Jurkat, Clone E6-1 (cell line): ENCODE measurements at regions not wholly inside any gene's neighbourhood (a gene's known extent, or its start where the extent isn't known, plus 50 kb on each side); places are given as distances from the start of the nearest gene placed in this dataset.

Source experiments
- DNase-seq: peaks from one replicate; pipeline ENCODE4 v3.0.0-alpha.2; 2011; ENCODE audit warnings: low read depth, low spot score
- H3K4me3 ChIP-seq: 2 replicates; pipeline ENCODE4 v1.5.1; 2011; ENCODE audit warnings: mild to moderate bottlenecking, low read length, control low read depth, moderate library complexity

GRCh38 chr6:148042536-148042935 is 300.1 kb upstream of the SASH1 start:
- no peak overlapping the region for H3K4me3 ChIP-seq
- no peak for DNase-seq

GRCh38 chr6:148044261-148044751 is 298.3 kb upstream of the SASH1 start:
- DNase-seq, result no peak
- H3K4me3 ChIP-seq, result no peak overlapping the region

DNA sequence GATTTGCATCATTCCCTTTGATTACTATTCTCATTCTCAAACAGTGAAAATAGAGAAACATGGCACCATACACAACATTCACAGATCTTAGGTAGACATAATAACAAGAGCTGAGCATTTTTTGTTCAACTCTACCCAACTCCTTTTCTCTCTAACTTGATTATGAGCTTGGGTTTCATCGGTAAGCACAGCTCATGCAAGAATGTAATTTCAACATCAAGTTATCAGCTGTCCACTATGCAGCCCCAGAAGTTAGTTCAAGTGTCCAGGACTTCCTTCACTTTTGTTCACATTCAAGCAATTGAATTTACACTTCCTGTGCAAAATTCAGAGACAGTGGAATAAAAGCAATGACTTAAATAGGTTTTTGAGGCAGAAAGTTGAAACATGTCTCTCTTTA is 297.7 kb upstream of the SASH1 start:
- no peak overlapping the region for H3K4me3 ChIP-seq
- no peak for DNase-seq

GRCh38 chr6:148053209-148053608 is 289.4 kb upstream of the SASH1 start:
- no peak for DNase-seq
- H3K4me3 ChIP-seq, result no peak overlapping the region

DNA sequence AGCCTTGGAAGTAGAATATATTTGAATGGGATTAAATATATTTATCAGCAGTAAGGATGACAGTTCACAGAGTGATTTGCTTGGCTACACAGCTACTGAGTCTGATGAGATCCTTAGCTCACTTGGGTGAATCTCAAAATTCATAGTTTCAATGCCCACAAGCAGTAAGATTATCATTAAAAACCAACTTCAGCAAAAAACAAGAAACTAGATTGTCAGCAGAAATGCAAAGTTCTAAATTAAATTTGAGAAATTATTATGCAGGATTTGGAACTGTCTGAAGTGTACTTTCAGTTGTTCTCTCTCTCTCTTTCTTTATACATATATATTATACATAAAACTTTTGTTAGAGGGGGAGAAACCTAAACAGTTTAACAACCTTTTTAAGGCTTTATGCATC is 288.8 kb upstream of the SASH1 start:
- H3K4me3 ChIP-seq, result no peak overlapping the region
- no peak for DNase-seq

GRCh38 chr6:148054219-148054618 is 288.4 kb upstream of the SASH1 start:
- no peak for DNase-seq
- H3K4me3 ChIP-seq, result no peak overlapping the region

DNA sequence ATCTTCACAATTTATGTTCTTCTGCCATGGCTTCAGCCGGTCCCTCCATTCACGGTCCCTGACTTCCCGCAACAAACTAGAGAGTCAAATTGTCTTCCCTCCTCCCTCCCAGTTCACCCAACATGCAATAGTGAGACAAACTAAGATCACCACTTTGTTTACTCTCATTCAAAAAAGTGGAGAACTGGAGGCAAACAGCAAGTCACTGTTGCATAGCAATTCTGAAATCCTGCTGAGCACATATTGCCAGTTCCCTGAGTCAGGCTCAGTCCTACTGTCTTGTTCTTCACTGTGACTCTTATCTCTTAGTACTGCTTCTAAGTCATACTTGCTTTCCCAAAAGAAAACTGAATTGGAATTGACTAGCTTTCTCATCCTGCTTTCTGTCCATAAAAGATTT is 287.2 kb upstream of the SASH1 start:
- DNase-seq, result no peak
- no peak overlapping the region for H3K4me3 ChIP-seq

DNA sequence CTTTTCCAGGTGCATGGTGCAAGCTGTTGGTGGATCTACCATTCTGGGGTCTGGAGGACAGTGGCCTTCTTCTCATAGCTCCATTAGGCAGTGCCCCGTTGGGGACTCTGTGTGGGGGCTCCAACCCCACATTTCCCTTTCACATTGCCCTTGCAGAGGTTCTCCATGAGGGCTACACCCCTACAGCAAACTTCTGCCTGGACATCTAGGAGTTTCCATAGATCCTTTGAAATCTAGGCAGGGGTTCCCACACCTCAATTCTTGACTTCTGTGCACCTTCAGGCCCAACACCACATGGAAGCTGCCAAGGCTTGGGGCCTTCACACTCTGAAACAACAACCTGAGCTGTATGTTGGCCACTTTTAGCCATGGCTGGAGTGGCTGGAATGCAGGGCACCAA is 282.8 kb upstream of the SASH1 start:
- no peak for DNase-seq
- no peak overlapping the region for H3K4me3 ChIP-seq

GRCh38 chr6:148064406-148065134 is 278.1 kb upstream of the SASH1 start:
- no peak for DNase-seq
- H3K4me3 ChIP-seq, result no peak overlapping the region

- no peak for DNase-seq
- H3K4me3 ChIP-seq, result no peak overlapping the region
Measured at GRCh38 chr6:148068437-148069061, 274.1 kb upstream of the SASH1 start.

- no peak overlapping the region for H3K4me3 ChIP-seq
- no peak for DNase-seq
Measured at GRCh38 chr6:148069256-148069655, 273.4 kb upstream of the SASH1 start.

- no peak for DNase-seq
- H3K4me3 ChIP-seq, result no peak overlapping the region
Measured at GRCh38 chr6:148074291-148074690, 268.3 kb upstream of the SASH1 start.

DNA sequence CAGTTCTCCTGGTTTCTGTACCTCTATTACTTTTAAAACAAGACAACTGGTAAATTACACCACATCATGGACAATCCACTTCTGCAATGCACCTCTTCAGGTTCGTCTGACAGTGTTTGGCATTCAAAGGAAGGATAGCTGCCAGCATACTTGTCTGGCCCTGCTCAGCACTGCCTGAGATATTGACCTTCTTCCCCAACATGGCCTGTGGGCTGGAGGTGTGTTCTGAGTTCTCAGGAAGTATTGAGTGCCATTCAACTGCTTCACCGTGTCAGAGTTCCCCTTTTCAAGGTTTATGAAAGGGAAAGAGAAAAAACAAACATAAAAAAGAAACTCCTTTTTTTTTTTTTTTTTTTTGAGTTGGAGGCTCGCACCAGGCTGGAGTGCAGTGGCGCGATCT is 267.9 kb upstream of the SASH1 start:
- no peak overlapping the region for H3K4me3 ChIP-seq
- DNase-seq, result no peak

GRCh38 chr6:148075352-148075751 is 267.3 kb upstream of the SASH1 start:
- no peak for DNase-seq
- H3K4me3 ChIP-seq, result no peak overlapping the region

DNA sequence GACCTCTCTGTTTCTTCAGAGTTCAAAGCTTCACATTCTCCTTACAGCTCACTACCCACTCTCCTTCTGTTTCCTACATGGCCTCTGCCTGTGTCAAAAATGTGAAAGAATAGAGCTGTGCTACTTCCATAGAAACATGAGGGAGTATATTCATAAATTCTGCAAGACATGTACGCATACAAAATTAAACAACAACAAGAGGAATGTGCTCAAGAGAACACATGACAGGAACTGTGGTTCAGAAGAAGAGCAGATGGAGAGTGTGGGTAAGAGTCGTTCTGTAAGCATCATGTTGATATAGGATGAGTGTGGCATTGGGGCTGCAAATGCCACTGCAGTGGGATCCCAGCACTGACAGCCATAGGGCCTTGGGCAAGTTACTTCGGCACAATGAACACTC is 266.6 kb upstream of the SASH1 start:
- H3K4me3 ChIP-seq, result no peak overlapping the region
- no peak for DNase-seq

DNA sequence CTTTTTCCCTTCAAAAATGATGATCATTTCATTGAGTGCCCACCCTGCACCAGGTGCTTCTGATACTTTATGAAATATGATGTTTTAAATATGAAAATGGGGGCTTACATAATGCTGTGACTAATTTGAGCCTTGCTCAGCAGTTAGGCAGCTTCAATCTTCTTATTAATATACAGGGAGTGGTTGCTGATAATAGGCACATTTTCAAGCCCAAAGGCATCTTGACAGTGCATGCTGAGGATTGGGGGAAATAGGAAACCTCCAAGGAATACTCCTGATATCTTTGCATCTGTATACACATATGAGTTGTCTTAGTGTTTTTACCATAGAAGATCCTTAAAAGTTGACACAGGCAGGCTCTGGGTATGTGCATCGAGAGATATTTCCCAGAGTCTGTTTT is 262.3 kb upstream of the SASH1 start:
- H3K4me3 ChIP-seq, result no peak overlapping the region
- no peak for DNase-seq

- DNase-seq, result no peak
- no peak overlapping the region for H3K4me3 ChIP-seq
Measured at GRCh38 chr6:148081076-148081475, 261.6 kb upstream of the SASH1 start.

- no peak for DNase-seq
- H3K4me3 ChIP-seq, result no peak overlapping the region
Measured at GRCh38 chr6:148082044-148082443, 260.6 kb upstream of the SASH1 start.

DNA sequence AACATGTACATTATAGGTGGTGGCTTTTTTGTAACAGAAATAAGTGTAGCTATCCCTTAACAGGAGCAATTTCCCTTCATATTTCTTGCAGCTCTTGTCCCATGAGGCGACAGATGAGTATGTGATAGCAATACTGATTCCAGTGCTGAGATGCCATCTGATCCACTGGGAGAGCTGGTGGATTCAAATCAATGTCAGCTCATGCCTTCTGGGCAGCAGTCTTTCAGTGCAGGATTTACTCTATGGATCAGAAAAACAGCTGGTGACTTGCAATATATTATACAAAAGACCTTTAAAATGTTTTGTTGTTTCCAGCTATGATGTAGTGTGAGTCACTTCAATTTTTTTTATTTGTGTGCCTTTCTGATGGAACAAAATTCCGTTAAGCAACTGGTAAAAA is 259.9 kb upstream of the SASH1 start:
- no peak overlapping the region for H3K4me3 ChIP-seq
- DNase-seq, result no peak

DNA sequence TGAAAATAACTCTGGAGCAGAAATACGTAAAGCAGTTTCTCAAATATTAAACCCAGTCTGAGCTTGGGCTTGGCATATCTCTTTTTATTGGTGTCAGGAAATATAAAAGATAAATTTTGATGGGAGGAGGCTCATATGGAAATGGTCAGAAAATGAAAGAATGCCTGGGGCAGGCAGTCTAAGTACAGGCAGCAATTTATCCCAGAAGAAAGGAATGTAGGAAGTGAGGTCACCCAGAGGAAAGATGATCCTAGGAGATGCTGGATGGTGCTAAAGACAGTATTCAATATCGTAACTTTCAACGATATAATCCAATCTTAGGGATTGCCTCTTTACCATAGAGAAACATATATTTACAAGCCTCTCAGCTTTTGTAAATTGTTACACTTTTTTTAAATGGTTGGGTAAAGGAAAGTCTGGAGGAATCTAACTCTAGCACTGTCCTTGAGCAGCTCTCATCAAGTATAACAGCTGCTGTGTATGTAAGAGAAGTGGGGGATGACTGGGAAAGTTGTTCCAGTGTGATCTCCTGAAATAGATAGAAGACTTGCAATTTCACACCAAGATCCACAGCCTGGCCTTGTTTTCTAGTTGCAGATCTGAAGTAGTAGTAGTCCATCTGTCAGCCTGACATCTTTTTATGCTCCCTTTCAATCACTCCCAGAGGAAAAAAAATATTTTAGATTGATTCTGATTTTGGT is 256.9 kb upstream of the SASH1 start:
- no peak overlapping the region for H3K4me3 ChIP-seq
- DNase-seq, result no peak
